HG02884 (cell line): ENCODE measurements at regions not wholly inside any gene's neighbourhood (a gene's known extent, or its start where the extent isn't known, plus 50 kb on each side); places are given as distances from the start of the nearest gene placed in this dataset.

Experiments
- ATAC-seq: cut with Tn5 transposase; IDR thresholded peaks from one replicate; pipeline ENCODE4 v1.9.1; 2021; ENCODE audit warnings: mild to moderate bottlenecking, moderate library complexity; ENCODE audit not compliant: unreplicated experiment

DNA sequence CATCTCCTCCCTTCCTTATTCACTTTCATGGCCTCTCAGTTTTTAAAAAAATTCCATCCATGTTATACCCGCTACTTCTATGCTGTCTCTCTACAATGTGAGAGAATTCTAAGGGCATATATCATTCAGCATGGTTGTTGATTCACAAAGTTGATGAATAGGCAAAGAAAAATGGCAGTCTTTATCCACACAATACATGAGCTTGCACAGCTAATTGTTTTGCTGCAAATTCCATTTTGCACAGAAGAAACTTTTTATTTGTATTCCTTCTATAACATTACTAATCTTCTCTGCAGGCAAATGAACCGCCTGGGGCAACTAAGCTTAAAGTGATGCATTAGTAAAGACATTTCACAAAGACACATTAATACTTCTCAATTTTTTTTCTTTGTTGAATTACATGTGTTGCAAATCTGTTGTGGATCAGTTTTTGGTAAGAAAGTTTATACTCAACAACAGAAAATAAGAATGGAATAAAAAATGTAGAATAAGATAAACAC, 196.9 kb downstream of the LIG4 start:
- ATAC-seq: no peak

GRCh38 chr13:108006619-108007018, 208.7 kb downstream of the LIG4 start:
- no peak for ATAC-seq

DNA sequence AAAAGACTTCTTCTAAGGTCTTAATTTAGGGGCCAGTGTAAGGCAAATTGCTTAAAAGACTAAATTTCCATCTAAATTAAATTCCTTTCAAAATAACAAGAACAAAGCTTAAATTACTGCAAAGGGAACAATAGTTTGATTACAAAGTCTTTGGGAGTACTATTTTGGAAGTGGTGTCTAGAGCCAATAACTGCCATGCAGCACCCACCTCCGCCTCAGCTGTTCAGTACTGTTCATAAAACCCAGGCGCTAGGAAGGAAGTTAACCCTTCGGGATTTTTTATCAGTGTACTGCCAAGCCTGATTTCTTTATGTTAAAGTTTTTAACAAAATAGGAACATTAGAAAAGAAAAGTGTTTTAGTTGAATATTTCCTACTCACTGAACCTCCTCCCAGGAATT, 210.1 kb downstream of the LIG4 start:
- ATAC-seq: no peak

GRCh38 chr13:108003626-108004025, 211.7 kb downstream of the LIG4 start:
- ATAC-seq: no peak

GRCh38 chr13:108000998-108001397, 214.3 kb downstream of the LIG4 start:
- ATAC-seq: no peak

- no peak for ATAC-seq
Measured at GRCh38 chr13:107999751-108000150, 215.6 kb downstream of the LIG4 start.

- no peak for ATAC-seq
Measured at GRCh38 chr13:107994137-107994536, 221.2 kb downstream of the LIG4 start.

GRCh38 chr13:107993239-107993949, 221.9 kb downstream of the LIG4 start:
- no peak for ATAC-seq

GRCh38 chr13:107992542-107992941, 222.8 kb downstream of the LIG4 start:
- ATAC-seq: no peak

DNA sequence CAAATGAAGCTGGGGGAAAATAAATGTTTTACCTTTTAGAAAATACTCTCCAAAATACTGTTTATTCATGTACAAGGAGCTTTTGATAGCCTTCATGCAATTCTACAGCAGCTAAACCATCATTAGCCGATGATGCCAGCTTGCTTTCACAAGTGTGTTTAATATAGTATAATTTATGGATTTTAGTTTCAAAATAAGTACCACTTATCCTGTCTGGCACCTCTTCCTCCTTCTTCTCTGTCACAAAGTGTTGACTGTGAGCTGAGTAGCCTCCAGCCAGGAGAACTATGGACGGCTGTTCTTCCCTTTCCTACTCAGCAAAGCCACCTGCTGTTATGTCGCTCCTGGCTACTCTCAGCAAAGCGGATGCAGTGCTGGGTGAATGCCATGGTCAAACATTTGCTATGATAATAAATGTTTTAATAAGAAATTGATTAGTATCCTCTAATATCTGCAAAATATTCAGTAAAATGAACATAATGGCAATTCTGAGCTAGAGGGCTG, 238.2 kb downstream of the LIG4 start:
- ATAC-seq: no peak

- ATAC-seq: no peak
Measured at GRCh38 chr13:107976628-107977027, 238.7 kb downstream of the LIG4 start.

- no peak for ATAC-seq
Measured at GRCh38 chr13:107974409-107974808, 240.9 kb downstream of the LIG4 start.

GRCh38 chr13:107969546-107969945, 245.8 kb downstream of the LIG4 start:
- ATAC-seq: no peak

DNA sequence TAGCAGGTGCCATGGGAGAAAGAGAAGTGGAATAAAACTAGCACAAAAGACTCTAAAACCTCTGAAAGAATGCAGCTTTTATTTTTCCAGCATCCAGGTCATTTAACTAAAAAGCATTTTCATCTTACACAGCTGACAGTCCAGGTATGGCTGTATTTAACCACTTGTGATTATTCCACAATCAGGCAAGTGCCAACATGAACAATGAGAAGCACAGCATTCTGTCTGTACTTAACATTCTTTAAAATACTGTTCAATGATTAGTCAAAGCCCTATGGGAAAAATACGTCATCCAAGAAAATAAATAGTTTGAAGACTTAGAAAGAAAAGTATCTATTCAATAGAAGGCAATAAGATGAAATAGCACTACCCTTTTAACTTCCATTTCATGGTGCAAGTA, 246.9 kb downstream of the LIG4 start:
- ATAC-seq: no peak

GRCh38 chr13:107964395-107964794, 250.9 kb downstream of the LIG4 start:
- ATAC-seq: no peak

DNA sequence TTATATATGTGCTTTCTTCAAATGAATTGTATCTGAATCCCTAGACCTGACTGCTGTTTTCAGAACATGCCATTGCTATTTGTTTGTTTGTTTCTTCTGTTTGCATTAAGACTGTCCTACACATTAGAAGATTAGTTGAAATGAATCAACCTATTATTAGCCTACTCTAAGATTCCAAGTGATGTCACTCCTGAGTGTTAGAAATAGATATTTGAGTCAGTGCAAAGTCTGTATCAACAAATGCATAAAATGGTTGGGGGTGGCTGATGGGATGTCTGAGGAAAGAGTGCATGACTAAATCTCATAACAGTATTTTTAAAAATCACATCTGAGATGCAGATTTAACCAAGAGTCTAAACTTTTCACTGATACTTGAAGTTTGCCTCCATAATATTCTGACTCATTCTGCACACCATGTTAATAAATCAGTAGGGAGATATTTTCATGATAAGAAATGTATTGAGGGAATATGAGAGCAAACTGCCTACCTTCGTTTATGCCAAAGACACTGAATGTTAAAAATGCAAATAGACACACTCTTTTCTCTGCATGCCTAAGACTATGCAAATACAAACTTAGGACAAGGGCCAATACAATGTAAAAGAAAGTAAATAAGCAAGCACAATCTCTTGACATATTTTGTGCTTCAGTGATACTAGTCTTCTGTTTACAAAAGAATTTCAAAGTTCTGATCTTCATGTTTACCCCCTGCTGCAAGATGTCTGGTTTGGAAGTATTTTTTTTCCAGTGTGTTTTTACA, 253.3 kb downstream of the LIG4 start:
- no peak for ATAC-seq

DNA sequence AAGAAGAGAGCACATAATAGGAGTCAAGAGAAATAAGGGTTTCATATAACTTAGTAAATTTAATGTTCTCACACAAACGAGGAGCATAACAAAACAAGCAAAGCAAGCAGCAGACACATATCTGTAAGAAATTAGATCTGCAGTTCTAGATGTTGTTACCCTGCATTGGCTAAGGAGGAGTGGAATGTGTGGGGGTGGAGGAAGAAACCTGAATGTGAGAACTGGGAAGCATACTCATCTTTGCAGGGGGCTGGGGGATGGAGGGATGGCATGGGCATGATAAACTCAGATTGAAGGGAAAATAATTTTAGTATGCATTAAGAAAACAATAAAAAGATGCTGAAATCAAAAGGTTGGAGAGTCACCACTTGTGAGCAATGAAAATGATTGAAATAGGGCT, 255.0 kb downstream of the LIG4 start:
- ATAC-seq: no peak

- ATAC-seq: no peak
Measured at GRCh38 chr13:107956889-107957288, 258.4 kb downstream of the LIG4 start.

GRCh38 chr13:107942030-107942617, 273.2 kb downstream of the LIG4 start:
- ATAC-seq: no peak

- no peak for ATAC-seq
Measured at GRCh38 chr13:107941345-107942029, 273.8 kb downstream of the LIG4 start.

GRCh38 chr13:107937848-107938247, 277.5 kb downstream of the LIG4 start:
- no peak for ATAC-seq
